ENCODE measurements at regions not wholly inside any gene's neighbourhood (a gene's known extent, or its start where the extent isn't known, plus 50 kb on each side); places are given as distances from the start of the nearest gene placed in this dataset.

GRCh38 chr12:131460520-131460919 is 250.4 kb upstream of the SFSWAP start:
- H3K4me1 ChIP-seq = no peaks in the 10 kb centered on the region
- ATAC-seq = no peak
- no peak for DNase-seq
- H3K9me3 ChIP-seq = no peaks in the 10 kb centered on the region
- intact Hi-C loops (cut with DNase I) = no loop called here
- no peak overlapping the region for H3K4me3 ChIP-seq
- no peak overlapping the region for H3K27ac ChIP-seq
- no peaks in the 10 kb centered on the region for H3K36me3 ChIP-seq
- no peak for TF ChIP-seq CTCF (IDR thresholded peaks at IDR 0.05)
- H3K27me3 ChIP-seq = peaks cover 0 to 64% (median 32%) of the 10 kb centered on the region in 7 donors
- 69 to 77% methylated on average over 5 of the region's 5 CpGs for WGBS, 2 donors

GRCh38 chr12:131461096-131461495 is 249.8 kb upstream of the SFSWAP start:
- no peaks in the 10 kb centered on the region for H3K4me1 ChIP-seq
- no peak for TF ChIP-seq CTCF (IDR thresholded peaks at IDR 0.05)
- intact Hi-C loops (cut with DNase I) = no loop called here
- no peaks in the 10 kb centered on the region for H3K36me3 ChIP-seq
- no peak for DNase-seq
- no peak overlapping the region for H3K27ac ChIP-seq
- H3K4me3 ChIP-seq = no peak overlapping the region
- 65 to 70% methylated on average over 2 of the region's 2 CpGs for WGBS, 2 donors
- no peak for ATAC-seq
- peaks cover 0 to 58% (median 27%) of the 10 kb centered on the region in 7 donors for H3K27me3 ChIP-seq
- no peaks in the 10 kb centered on the region for H3K9me3 ChIP-seq

GRCh38 chr12:131463174-131463573 is 247.7 kb upstream of the SFSWAP start:
- ATAC-seq (no peak), DNase-seq (no peak)
- no peaks in the 10 kb centered on the region for H3K4me1 ChIP-seq
- H3K27me3 ChIP-seq = peaks cover 0 to 55% (median 31%) of the 10 kb centered on the region in 7 donors
- H3K36me3 ChIP-seq = no peaks in the 10 kb centered on the region
- intact Hi-C loops (cut with DNase I) = no loop called here
- peaks cover 0 to 10% (median 0%) of the 10 kb centered on the region in 11 donors for H3K9me3 ChIP-seq
- WGBS, 2 donors = 67 to 79% methylated on average over 4 of the region's 4 CpGs
- H3K27ac ChIP-seq = no peak overlapping the region
- no peak for TF ChIP-seq CTCF (IDR thresholded peaks at IDR 0.05)
- no peak overlapping the region for H3K4me3 ChIP-seq

GRCh38 chr12:131464081-131464480 is 246.8 kb upstream of the SFSWAP start:
- no peak overlapping the region for H3K27ac ChIP-seq
- intact Hi-C loops (cut with DNase I) = no loop called here
- DNase-seq = no peak
- no peaks in the 10 kb centered on the region for H3K4me1 ChIP-seq
- 18 to 42% methylated on average over 1 of the region's 1 CpG for WGBS, 2 donors
- H3K27me3 ChIP-seq = peaks cover 0 to 51% (median 26%) of the 10 kb centered on the region in 7 donors
- no peak for TF ChIP-seq CTCF (IDR thresholded peaks at IDR 0.05)
- no peak overlapping the region for H3K4me3 ChIP-seq
- ATAC-seq = no peak
- no peaks in the 10 kb centered on the region for H3K36me3 ChIP-seq
- peaks cover 0 to 10% (median 0%) of the 10 kb centered on the region in 11 donors for H3K9me3 ChIP-seq
